HepG2 (cell line): ENCODE measurements at regions not wholly inside any gene's neighbourhood (a gene's known extent, or its start where the extent isn't known, plus 50 kb on each side); places are given as distances from the start of the nearest gene placed in this dataset.
A peak's percentile ranks its signal among the peaks of the same experiment; 100 is the strongest.

Experiments
- ATAC-seq: fragments of 200-7000 bp; cut with Tn5 transposase; 3 replicates; pipeline ENCODE4 v1.9.1; 2020; ENCODE audit warnings: mild to moderate bottlenecking, moderate library complexity
- BruUV-seq: library from RNA; stranded (reverse); fragments of 400-500 nt; replicated peaks from 2 replicates; lab custom pipeline; 2021; lab: Mats Ljungman, UMichigan
- CTCF ChIA-PET: fragments of 300-600 bp; formaldehyde crosslinking; extraction: SDS; loops from one replicate; lab custom pipeline; 2021; ENCODE audit warnings: low total read pairs, inconsistent platforms, low intra/inter-chr PET ratio; lab: Yijun Ruan, JAX
- POLR2A ChIA-PET: fragments of 350-600 bp; sonication (Branson Sonifier 250); formaldehyde crosslinking; loops from one replicate; lab custom pipeline; 2020; ENCODE audit warnings: antibody characterized with exemption, inconsistent platforms; lab: Yijun Ruan, JAX
- DNase-seq: peaks from one replicate; pipeline ENCODE4 v3.0.0-alpha.2; 2015; ENCODE audit warnings: low spot score
- FAIRE-seq: peaks from 3 replicates; lab custom pipeline; 2011; peaks lifted over from hg19 to GRCh38; lab: Jason Lieb, UNC
- H2AFZ ChIP-seq: one replicate; pipeline ENCODE4 v1.6.1; 2011; ENCODE audit warnings: low read length, inconsistent platforms
- H3K27ac ChIP-seq: fragments of 300-600 bp; 3 replicates; pipeline ENCODE4 v1.8.0; 2011; ENCODE audit warnings: mixed run types, mild to moderate bottlenecking, mixed read lengths, low read length, inconsistent platforms; ENCODE audit not compliant: insufficient read depth; ENCODE audit errors: extremely low read length
- H3K27me3 ChIP-seq, 2 experiments: fragments of 200-600 bp in 1 of 2; 2 replicates in 1 of 2; 3 replicates in 1 of 2; pipeline versions ENCODE4 v1.6.0 to v1.8.0; 2011; ENCODE audit warnings: low read length in 2 of 2, mild to moderate bottlenecking in 2 of 2, moderate library complexity in 2 of 2, inconsistent platforms in 1 of 2; ENCODE audit not compliant: insufficient read depth in 2 of 2, control insufficient read depth in 1 of 2
- H3K36me3 ChIP-seq, 2 experiments: fragments of 200-600 bp in 1 of 2; replicated peaks in 1 of 2; 2 replicates in 1 of 2; 3 replicates in 1 of 2; pipeline versions ENCODE4 v1.5.1 to v1.8.0; 2011; ENCODE audit warnings: low read length in 2 of 2, inconsistent platforms in 1 of 2; ENCODE audit not compliant: insufficient read depth in 2 of 2, control insufficient read depth in 1 of 2
- H3K4me1 ChIP-seq: 2 replicates; pipeline ENCODE4 v1.5.1; 2012; ENCODE audit warnings: low read length, inconsistent platforms; ENCODE audit not compliant: insufficient read depth
- H3K4me2 ChIP-seq: 2 replicates; pipeline ENCODE4 v1.6.0; 2011; ENCODE audit warnings: low read depth, low read length, inconsistent platforms
- H3K4me3 ChIP-seq, 3 experiments: fragments of 200-600 bp in 1 of 3; sonication (generic), shearing (Covaris generic) in 1 of 3; replicated peaks in 1 of 3; 2 replicates each; pipeline ENCODE4 v1.5.1; 2011 to 2016; ENCODE audit warnings: low read length in 3 of 3, inconsistent platforms in 2 of 3, low read depth in 2 of 3, mild to moderate bottlenecking in 2 of 3, control low read depth in 1 of 3, mixed read lengths in 1 of 3; ENCODE audit not compliant: insufficient read depth in 1 of 3
- H3K79me2 ChIP-seq: one replicate; pipeline ENCODE4 v1.6.1; 2011; ENCODE audit warnings: low read length, inconsistent platforms; ENCODE audit not compliant: insufficient read depth
- H3K9ac ChIP-seq: 2 replicates; pipeline ENCODE4 v1.6.0; 2011; ENCODE audit warnings: mild to moderate bottlenecking, low read depth, low read length, inconsistent platforms; ENCODE audit not compliant: insufficient read depth
- H3K9me3 ChIP-seq: 2 replicates; pipeline ENCODE4 v1.5.1; 2012; ENCODE audit warnings: mild to moderate bottlenecking, low read length
- H4K20me1 ChIP-seq: 2 replicates; pipeline ENCODE4 v1.6.0; 2011; ENCODE audit warnings: inconsistent platforms, mild to moderate bottlenecking, low read length, moderate library complexity; ENCODE audit not compliant: insufficient read depth
- BHLHE40 ChIP-seq: IDR thresholded peaks from 2 replicates; pipeline ENCODE4 v1.6.1; 2011; ENCODE audit warnings: low read length, improper control_type of control experiment
- CCDC6 ChIP-seq: sonication (generic); formaldehyde crosslinking; IDR thresholded peaks from 2 replicates; pipeline ENCODE4 v1.8.1; 2022; ENCODE audit warnings: mild to moderate bottlenecking, missing genetic modification reagents, moderate library complexity
- E2F5 ChIP-seq: sonication (generic); formaldehyde crosslinking; conservative IDR thresholded peaks from 2 replicates; pipeline ENCODE4 v1.4.0; 2020; ENCODE audit warnings: missing genetic modification reagents
- ELF3 ChIP-seq: IDR thresholded peaks from 2 replicates; pipeline ENCODE4 v1.6.1; 2016; ENCODE audit warnings: missing genetic modification reagents, missing compliant biosample characterization
- FOXA1 ChIP-seq, 2 experiments: fragments of 450-650 bp in 1 of 2; sonication (generic) in 1 of 2; formaldehyde crosslinking in 1 of 2; IDR thresholded peaks; 2 replicates each; pipeline versions ENCODE4 v1.4.0 to v1.6.1; 2016 to 2020; ENCODE audit warnings: missing genetic modification reagents in 1 of 2
- HMG20B ChIP-seq: conservative IDR thresholded peaks from 2 replicates; pipeline ENCODE4 v1.6.1; 2016; ENCODE audit warnings: missing genetic modification reagents, missing compliant biosample characterization
- MEF2D ChIP-seq: sonication (generic); formaldehyde crosslinking; IDR thresholded peaks from 2 replicates; pipeline ENCODE4 v1.5.1; 2020; ENCODE audit warnings: mild to moderate bottlenecking, missing genetic modification reagents
- REL ChIP-seq: sonication (generic); formaldehyde crosslinking; conservative IDR thresholded peaks from 2 replicates; pipeline ENCODE4 v1.8.0; 2022; ENCODE audit warnings: mild to moderate bottlenecking, missing genetic modification reagents, moderate library complexity
- SNAI1 ChIP-seq: sonication (generic); formaldehyde crosslinking; IDR thresholded peaks from 2 replicates; pipeline ENCODE4 v1.5.0; 2020; ENCODE audit warnings: mild to moderate bottlenecking, missing genetic modification reagents, borderline replicate concordance
- TBX2 ChIP-seq: sonication (generic); formaldehyde crosslinking; IDR thresholded peaks from 2 replicates; pipeline ENCODE4 v1.5.0; 2020; ENCODE audit warnings: missing genetic modification reagents, mild to moderate bottlenecking, borderline replicate concordance
- TFDP2 ChIP-seq: sonication (generic); formaldehyde crosslinking; IDR thresholded peaks from 2 replicates; pipeline ENCODE4 v1.4.0; 2020; ENCODE audit warnings: missing genetic modification reagents
- ZNF550 ChIP-seq: sonication (generic); formaldehyde crosslinking; IDR thresholded peaks from 2 replicates; pipeline ENCODE4 v1.4.0; 2020; ENCODE audit warnings: mild to moderate bottlenecking, missing genetic modification reagents, borderline replicate concordance
- ZNF572 ChIP-seq: sonication (generic); formaldehyde crosslinking; IDR thresholded peaks from 2 replicates; pipeline ENCODE4 v1.5.1; 2020; ENCODE audit warnings: mild to moderate bottlenecking, missing genetic modification reagents
- ZNF687 ChIP-seq: sonication (generic); formaldehyde crosslinking; IDR thresholded peaks from 2 replicates; pipeline ENCODE4 v1.5.1; 2020; ENCODE audit warnings: mild to moderate bottlenecking, missing genetic modification reagents, moderate library complexity
- WGBS: methylation state at CpG from one replicate; pipeline ENCODE4 v1.1.6; 2017; ENCODE audit warnings: low lambda C conversion rate; 5-methylcytosine and 5-hydroxymethylcytosine counted together
- in situ Hi-C: cut with HindIII; loops from 2 replicates; pipeline ENCODE4 v1.10.0; 2017; ENCODE audit warnings: low pct_unique_long_range_greater_than_20kb; ENCODE audit not compliant: extremely low pct_ligation_motif_present
- intact Hi-C: fragments of 100-400 bp; cut with micrococcal nuclease; formaldehyde crosslinking; loops from one replicate; pipeline ENCODE4 v1.10.0; 2022; ENCODE audit not compliant: unreplicated experiment

- FAIRE-seq = no peak
- no peak for DNase-seq
- H3K9ac ChIP-seq = no peak overlapping the region
- peaks cover 45% of the 10 kb centered on the region for H3K9me3 ChIP-seq
- no peak overlapping the region for H3K27ac ChIP-seq
- ATAC-seq = no peak
- H3K27me3 ChIP-seq = no peaks in the 10 kb centered on the region
- H3K4me3 ChIP-seq = no peak overlapping the region
- no peak overlapping the region for H2AFZ ChIP-seq
- TF ChIP-seq ZNF572 (CRISPR knock-in tag) (no peak), TBX2 (CRISPR knock-in tag) (no peak), REL (CRISPR knock-in tag) (no peak), MEF2D (CRISPR knock-in tag) (no peak), ELF3 (CRISPR knock-in tag) (no peak)
- H3K36me3 ChIP-seq = no peaks in the 10 kb centered on the region
- WGBS = 0% methylated on average over 1 of the region's 1 CpG
- POLR2A ChIA-PET = no interaction called here
- intact Hi-C loops = no loop called here
- CTCF ChIA-PET = no interaction called here
- H3K79me2 ChIP-seq = no peaks in the 10 kb centered on the region
- no peaks in the 10 kb centered on the region for H3K4me1 ChIP-seq
- H4K20me1 ChIP-seq = no peaks in the 10 kb centered on the region
- no TSS peak for BruUV-seq
- in situ Hi-C loops = no loop called here
- H3K4me2 ChIP-seq = no peak overlapping the region
Observed at GRCh38 chr13:104318121-104318520, 1251.9 kb upstream of the SLC10A2 start.

- in situ Hi-C loops = no loop called here
- no peak for ATAC-seq
- TF ChIP-seq FOXA1 (IDR thresholded peaks at IDR 0.05) = no peak
- TF ChIP-seq FOXA1 (CRISPR knock-in tag; IDR thresholded peaks at IDR 0.05) = no peak
- no peak for TF ChIP-seq ZNF687 (CRISPR knock-in tag)
- TF ChIP-seq ZNF550 = no peak
- TF ChIP-seq SNAI1 = no peak
- TF ChIP-seq HMG20B (CRISPR knock-in tag) = no peak
- no peak for TF ChIP-seq CCDC6
- TF ChIP-seq TFDP2 (CRISPR knock-in tag) = no peak
- no peak for TF ChIP-seq E2F5 (CRISPR knock-in tag)
- no peak for TF ChIP-seq BHLHE40
Observed at GRCh38 chr13:104315606-104316005, 1249.4 kb upstream of the SLC10A2 start.

More at GRCh38 chr13:104315606-104316005, 1249.4 kb upstream of the SLC10A2 start:
- 5% methylated on average over 3 of the region's 3 CpGs for WGBS
- H3K4me1 ChIP-seq = no peaks in the 10 kb centered on the region
- no peaks in the 10 kb centered on the region for H3K27me3 ChIP-seq
- H2AFZ ChIP-seq = no peak overlapping the region
- H3K27ac ChIP-seq = no peak overlapping the region
- no peak overlapping the region for H3K4me3 ChIP-seq
- peaks cover 46% of the 10 kb centered on the region for H3K9me3 ChIP-seq
- ChIA-PET CTCF (no interaction called here), POLR2A (no interaction called here)
- H4K20me1 ChIP-seq = no peaks in the 10 kb centered on the region
- H3K36me3 ChIP-seq = no peaks in the 10 kb centered on the region
- BruUV-seq = no TSS peak
- no peak overlapping the region for H3K4me2 ChIP-seq
- H3K79me2 ChIP-seq = no peaks in the 10 kb centered on the region
- no peak overlapping the region for H3K9ac ChIP-seq
- DNase-seq (peak; percentile 1), FAIRE-seq (no peak)
- intact Hi-C loops = no loop called here
